ENCODE measurements at regions not wholly inside any gene's neighbourhood (a gene's known extent, or its start where the extent isn't known, plus 50 kb on each side); places are given as distances from the start of the nearest gene placed in this dataset.

GRCh38 chr13:99671746-99672145 is 170.5 kb downstream of the TM9SF2 start:
- TF ChIP-seq CTCF (IDR thresholded peaks at IDR 0.05; ENCODE audit: borderline replicate concordance, extremely low read depth, low read length, poor library complexity, severe bottlenecking) (no peak), EZH2 (IDR thresholded peaks at IDR 0.05; ENCODE audit: borderline replicate concordance, low read depth, low read length, severe bottlenecking) (no peak)
